ENCODE measurements at regions not wholly inside any gene's neighbourhood (a gene's known extent, or its start where the extent isn't known, plus 50 kb on each side); places are given as distances from the start of the nearest gene placed in this dataset.

DNA sequence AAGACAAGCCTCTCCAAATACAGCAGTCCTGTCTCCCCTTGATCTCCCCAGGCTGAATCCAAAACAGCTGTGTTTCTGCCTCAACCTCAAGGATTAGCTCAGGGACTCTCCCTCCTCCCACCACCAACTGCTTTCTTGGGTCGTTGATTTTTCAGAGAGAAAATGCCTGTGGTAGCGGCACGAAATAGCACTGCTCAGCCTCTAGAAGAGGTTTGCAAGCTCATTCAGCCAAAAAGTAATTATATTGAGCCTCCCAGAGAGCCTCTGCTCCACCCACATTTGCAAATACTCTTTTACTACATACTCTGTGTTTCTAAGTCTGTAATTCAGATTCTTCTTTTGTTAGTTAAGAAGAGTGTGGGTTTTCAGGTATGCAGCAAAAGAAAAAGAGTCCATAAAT is 396.4 kb upstream of the TNP1 start:
- no peak overlapping the region for H2AFZ ChIP-seq (ENCODE audit: low read depth)
- no peak overlapping the region for H3K4me3 ChIP-seq (ENCODE audit: low read depth in 2 of 2, low read length in 1 of 2)
- no peaks in the 10 kb centered on the region for H3K9me3 ChIP-seq
- H3K4me1 ChIP-seq (ENCODE audit: control insufficient read depth in 1 of 2, insufficient read depth in 2 of 2, low read depth in 1 of 2, low read length in 1 of 2), result no peaks in the 10 kb centered on the region; a peak in 1 of 4 replicates
- no peak for TF ChIP-seq EZH2phosphoT487 (IDR thresholded peaks at IDR 0.05; ENCODE audit: borderline replicate concordance, low read depth)
- TF ChIP-seq, protein P1, sequence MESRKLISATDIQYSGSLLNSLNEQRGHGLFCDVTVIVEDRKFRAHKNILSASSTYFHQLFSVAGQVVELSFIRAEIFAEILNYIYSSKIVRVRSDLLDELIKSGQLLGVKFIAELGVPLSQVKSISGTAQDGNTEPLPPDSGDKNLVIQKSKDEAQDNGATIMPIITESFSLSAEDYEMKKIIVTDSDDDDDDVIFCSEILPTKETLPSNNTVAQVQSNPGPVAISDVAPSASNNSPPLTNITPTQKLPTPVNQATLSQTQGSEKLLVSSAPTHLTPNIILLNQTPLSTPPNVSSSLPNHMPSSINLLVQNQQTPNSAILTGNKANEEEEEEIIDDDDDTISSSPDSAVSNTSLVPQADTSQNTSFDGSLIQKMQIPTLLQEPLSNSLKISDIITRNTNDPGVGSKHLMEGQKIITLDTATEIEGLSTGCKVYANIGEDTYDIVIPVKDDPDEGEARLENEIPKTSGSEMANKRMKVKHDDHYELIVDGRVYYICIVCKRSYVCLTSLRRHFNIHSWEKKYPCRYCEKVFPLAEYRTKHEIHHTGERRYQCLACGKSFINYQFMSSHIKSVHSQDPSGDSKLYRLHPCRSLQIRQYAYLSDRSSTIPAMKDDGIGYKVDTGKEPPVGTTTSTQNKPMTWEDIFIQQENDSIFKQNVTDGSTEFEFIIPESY (IDR thresholded peaks at IDR 0.05; ENCODE audit: borderline replicate concordance, low read depth), result no peak
- no peak for TF ChIP-seq TEAD4 (IDR thresholded peaks at IDR 0.05; ENCODE audit: borderline replicate concordance, insufficient read depth)
- TF ChIP-seq TCF12 (IDR thresholded peaks at IDR 0.05), result no peak
- TF ChIP-seq FOSL2 (IDR thresholded peaks at IDR 0.05; ENCODE audit: borderline replicate concordance, low read depth), result no peak
- no peak for TF ChIP-seq RCOR1 (IDR thresholded peaks at IDR 0.05; ENCODE audit: low read length)
- TF ChIP-seq, protein P2, sequence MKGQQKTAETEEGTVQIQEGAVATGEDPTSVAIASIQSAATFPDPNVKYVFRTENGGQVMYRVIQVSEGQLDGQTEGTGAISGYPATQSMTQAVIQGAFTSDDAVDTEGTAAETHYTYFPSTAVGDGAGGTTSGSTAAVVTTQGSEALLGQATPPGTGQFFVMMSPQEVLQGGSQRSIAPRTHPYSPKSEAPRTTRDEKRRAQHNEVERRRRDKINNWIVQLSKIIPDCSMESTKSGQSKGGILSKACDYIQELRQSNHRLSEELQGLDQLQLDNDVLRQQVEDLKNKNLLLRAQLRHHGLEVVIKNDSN (IDR thresholded peaks at IDR 0.05; ENCODE audit: borderline replicate concordance, low read depth), result no peak
- no peak for TF ChIP-seq YY1 (IDR thresholded peaks at IDR 0.05; ENCODE audit: low read depth)
- no peak for TF ChIP-seq EP300 (IDR thresholded peaks at IDR 0.05; ENCODE audit: borderline replicate concordance in 1 of 2, low read depth in 1 of 2, low read length in 1 of 2)
- TF ChIP-seq FOXM1 (IDR thresholded peaks at IDR 0.05; ENCODE audit: low read depth), result no peak
- TF ChIP-seq, protein P3, sequence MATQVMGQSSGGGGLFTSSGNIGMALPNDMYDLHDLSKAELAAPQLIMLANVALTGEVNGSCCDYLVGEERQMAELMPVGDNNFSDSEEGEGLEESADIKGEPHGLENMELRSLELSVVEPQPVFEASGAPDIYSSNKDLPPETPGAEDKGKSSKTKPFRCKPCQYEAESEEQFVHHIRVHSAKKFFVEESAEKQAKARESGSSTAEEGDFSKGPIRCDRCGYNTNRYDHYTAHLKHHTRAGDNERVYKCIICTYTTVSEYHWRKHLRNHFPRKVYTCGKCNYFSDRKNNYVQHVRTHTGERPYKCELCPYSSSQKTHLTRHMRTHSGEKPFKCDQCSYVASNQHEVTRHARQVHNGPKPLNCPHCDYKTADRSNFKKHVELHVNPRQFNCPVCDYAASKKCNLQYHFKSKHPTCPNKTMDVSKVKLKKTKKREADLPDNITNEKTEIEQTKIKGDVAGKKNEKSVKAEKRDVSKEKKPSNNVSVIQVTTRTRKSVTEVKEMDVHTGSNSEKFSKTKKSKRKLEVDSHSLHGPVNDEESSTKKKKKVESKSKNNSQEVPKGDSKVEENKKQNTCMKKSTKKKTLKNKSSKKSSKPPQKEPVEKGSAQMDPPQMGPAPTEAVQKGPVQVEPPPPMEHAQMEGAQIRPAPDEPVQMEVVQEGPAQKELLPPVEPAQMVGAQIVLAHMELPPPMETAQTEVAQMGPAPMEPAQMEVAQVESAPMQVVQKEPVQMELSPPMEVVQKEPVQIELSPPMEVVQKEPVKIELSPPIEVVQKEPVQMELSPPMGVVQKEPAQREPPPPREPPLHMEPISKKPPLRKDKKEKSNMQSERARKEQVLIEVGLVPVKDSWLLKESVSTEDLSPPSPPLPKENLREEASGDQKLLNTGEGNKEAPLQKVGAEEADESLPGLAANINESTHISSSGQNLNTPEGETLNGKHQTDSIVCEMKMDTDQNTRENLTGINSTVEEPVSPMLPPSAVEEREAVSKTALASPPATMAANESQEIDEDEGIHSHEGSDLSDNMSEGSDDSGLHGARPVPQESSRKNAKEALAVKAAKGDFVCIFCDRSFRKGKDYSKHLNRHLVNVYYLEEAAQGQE (IDR thresholded peaks at IDR 0.05; ENCODE audit: low read depth, low read length), result no peak
- TF ChIP-seq MEF2A (IDR thresholded peaks at IDR 0.05; ENCODE audit: borderline replicate concordance, low read depth), result no peak
- TF ChIP-seq POLR2AphosphoS5 (IDR thresholded peaks at IDR 0.05; ENCODE audit: low read depth, low read length), result no peak
- no peaks in the 10 kb centered on the region for H3K9me2 ChIP-seq
- no peak overlapping the region for H3K27ac ChIP-seq (ENCODE audit: low read depth in 2 of 2, low read length in 1 of 2)
- no peaks in the 10 kb centered on the region for H3K79me2 ChIP-seq (ENCODE audit: insufficient read depth)
- H3F3A ChIP-seq (replicated peaks; ENCODE audit: insufficient read depth), result no peaks in the 10 kb centered on the region
- ChIA-PET CTCF (interaction anchor here (1.4 kb wide), 1 partner anchor 255 kb away, joined by 4 read pairs; no protein-coding TSS in a partner anchor), POLR2A (no interaction called here)
- H3K27me3 ChIP-seq (ENCODE audit: insufficient read depth), result no peaks in the 10 kb centered on the region
- no peak overlapping the region for H3K4me2 ChIP-seq
- DNase-seq, result no peak
- 76% methylated on average over 3 of the region's 3 CpGs for WGBS (ENCODE audit: low lambda C conversion rate)
- H3K9ac ChIP-seq, result no peak overlapping the region
- H3K36me3 ChIP-seq (replicated peaks in 1 of 2; ENCODE audit: control insufficient read depth in 1 of 2, insufficient read depth in 2 of 2, low read length in 1 of 2), result no peaks in the 10 kb centered on the region
- no peaks in the 10 kb centered on the region for H4K20me1 ChIP-seq (ENCODE audit: insufficient read depth)
